ENCODE measurements at regions not wholly inside any gene's neighbourhood (a gene's known extent, or its start where the extent isn't known, plus 50 kb on each side); places are given as distances from the start of the nearest gene placed in this dataset.

- TF ChIP-seq, protein P1, sequence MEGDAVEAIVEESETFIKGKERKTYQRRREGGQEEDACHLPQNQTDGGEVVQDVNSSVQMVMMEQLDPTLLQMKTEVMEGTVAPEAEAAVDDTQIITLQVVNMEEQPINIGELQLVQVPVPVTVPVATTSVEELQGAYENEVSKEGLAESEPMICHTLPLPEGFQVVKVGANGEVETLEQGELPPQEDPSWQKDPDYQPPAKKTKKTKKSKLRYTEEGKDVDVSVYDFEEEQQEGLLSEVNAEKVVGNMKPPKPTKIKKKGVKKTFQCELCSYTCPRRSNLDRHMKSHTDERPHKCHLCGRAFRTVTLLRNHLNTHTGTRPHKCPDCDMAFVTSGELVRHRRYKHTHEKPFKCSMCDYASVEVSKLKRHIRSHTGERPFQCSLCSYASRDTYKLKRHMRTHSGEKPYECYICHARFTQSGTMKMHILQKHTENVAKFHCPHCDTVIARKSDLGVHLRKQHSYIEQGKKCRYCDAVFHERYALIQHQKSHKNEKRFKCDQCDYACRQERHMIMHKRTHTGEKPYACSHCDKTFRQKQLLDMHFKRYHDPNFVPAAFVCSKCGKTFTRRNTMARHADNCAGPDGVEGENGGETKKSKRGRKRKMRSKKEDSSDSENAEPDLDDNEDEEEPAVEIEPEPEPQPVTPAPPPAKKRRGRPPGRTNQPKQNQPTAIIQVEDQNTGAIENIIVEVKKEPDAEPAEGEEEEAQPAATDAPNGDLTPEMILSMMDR (IDR thresholded peaks at IDR 0.05): no peak
- no peak for TF ChIP-seq POLR2A (IDR thresholded peaks at IDR 0.05)
These were observed 154.9 kb upstream of the EPHA4 start for GRCh38 chr2:221726894-221727513.
